ENCODE measurements at regions not wholly inside any gene's neighbourhood (a gene's known extent, or its start where the extent isn't known, plus 50 kb on each side); places are given as distances from the start of the nearest gene placed in this dataset.

- no peaks in the 10 kb centered on the region for H3K4me1 Mint-ChIP-seq
- Histone ChIP-seq H3K9me3 (ENCODE audit: control insufficient read depth, insufficient read depth, low read length) (no peaks in the 10 kb centered on the region), H3K4me3 (ENCODE audit: low read length) (no peak overlapping the region), H3K27ac (ENCODE audit: low read length) (no peak overlapping the region), H3K4me1 (ENCODE audit: control insufficient read depth, insufficient read depth, low read length) (no peaks in the 10 kb centered on the region), H3K27me3 (ENCODE audit: control insufficient read depth, insufficient read depth, low read length) (no peaks in the 10 kb centered on the region), H3K36me3 (ENCODE audit: control insufficient read depth, insufficient read depth, low read length) (no peaks in the 10 kb centered on the region)
- ATAC-seq = no peak
- no CpG with 5 or more reads among the region's 3 CpGs for WGBS (ENCODE audit: insufficient coverage)
- no peak for DNase-seq
- no peaks in the 10 kb centered on the region for H3K27me3 Mint-ChIP-seq (ENCODE audit: low read depth in 2 of 2)
- H3K36me3 Mint-ChIP-seq = no peaks in the 10 kb centered on the region
- TF ChIP-seq CTCF (IDR thresholded peaks at IDR 0.05) = no peak
- H3K27ac Mint-ChIP-seq = no peak overlapping the region
- intact Hi-C loops (cut with micrococcal nuclease) = no loop called here
- H3K9me3 Mint-ChIP-seq = peaks cover 6 to 8% of the 10 kb centered on the region in 2 donors
- H3K4me3 Mint-ChIP-seq = no peak overlapping the region
These were observed 364.4 kb upstream of the CDH9 start for GRCh38 chr5:27402828-27403227.

- H3K27ac ChIP-seq (ENCODE audit: low read length) = no peak overlapping the region
- H3K36me3 ChIP-seq (ENCODE audit: control insufficient read depth, insufficient read depth, low read length) = no peaks in the 10 kb centered on the region
- 92% methylated on average over 8 of the region's 9 CpGs for WGBS (ENCODE audit: insufficient coverage)
- Mint-ChIP-seq H3K4me3 (no peak overlapping the region), H3K27ac (no peak overlapping the region), H3K27me3 (ENCODE audit: low read depth in 2 of 2) (no peaks in the 10 kb centered on the region), H3K36me3 (no peaks in the 10 kb centered on the region), H3K4me1 (no peaks in the 10 kb centered on the region), H3K9me3 (peaks cover 6 to 13% of the 10 kb centered on the region in 2 donors)
- ATAC-seq (no peak), DNase-seq (no peak)
- no peaks in the 10 kb centered on the region for H3K27me3 ChIP-seq (ENCODE audit: control insufficient read depth, insufficient read depth, low read length)
- intact Hi-C loops (cut with micrococcal nuclease) = no loop called here
- no peak overlapping the region for H3K4me3 ChIP-seq (ENCODE audit: low read length)
- TF ChIP-seq CTCF (IDR thresholded peaks at IDR 0.05) = no peak
- no peaks in the 10 kb centered on the region for H3K9me3 ChIP-seq (ENCODE audit: control insufficient read depth, insufficient read depth, low read length)
- H3K4me1 ChIP-seq (ENCODE audit: control insufficient read depth, insufficient read depth, low read length) = no peaks in the 10 kb centered on the region
These were observed 358.6 kb upstream of the CDH9 start for GRCh38 chr5:27396998-27397397.

GRCh38 chr5:27392716-27393115, 354.3 kb upstream of the CDH9 start:
- no peaks in the 10 kb centered on the region for H3K27me3 Mint-ChIP-seq (ENCODE audit: low read depth in 2 of 2)
- Histone ChIP-seq H3K27me3 (ENCODE audit: control insufficient read depth, insufficient read depth, low read length) (no peaks in the 10 kb centered on the region), H3K4me3 (ENCODE audit: low read length) (no peak overlapping the region), H3K27ac (ENCODE audit: low read length) (no peak overlapping the region), H3K4me1 (ENCODE audit: control insufficient read depth, insufficient read depth, low read length) (no peaks in the 10 kb centered on the region), H3K36me3 (ENCODE audit: control insufficient read depth, insufficient read depth, low read length) (no peaks in the 10 kb centered on the region), H3K9me3 (ENCODE audit: control insufficient read depth, insufficient read depth, low read length) (peaks cover 2% of the 10 kb centered on the region)
- H3K36me3 Mint-ChIP-seq = no peaks in the 10 kb centered on the region
- TF ChIP-seq CTCF (IDR thresholded peaks at IDR 0.05) = no peak
- ATAC-seq (no peak), DNase-seq (no peak)
- intact Hi-C loops (cut with micrococcal nuclease) = no loop called here
- no peak overlapping the region for H3K27ac Mint-ChIP-seq
- peaks cover 5 to 10% of the 10 kb centered on the region in 2 donors for H3K9me3 Mint-ChIP-seq
- H3K4me3 Mint-ChIP-seq = no peak overlapping the region
- no peaks in the 10 kb centered on the region for H3K4me1 Mint-ChIP-seq
- whole genome bisulfite sequencing (ENCODE audit: insufficient coverage) = no CpG with 5 or more reads among the region's 1 CpG

GRCh38 chr5:27389696-27390095, 351.3 kb upstream of the CDH9 start:
- Histone ChIP-seq H3K27me3 (ENCODE audit: control insufficient read depth, insufficient read depth, low read length) (no peaks in the 10 kb centered on the region), H3K4me1 (ENCODE audit: control insufficient read depth, insufficient read depth, low read length) (no peaks in the 10 kb centered on the region), H3K4me3 (ENCODE audit: low read length) (no peak overlapping the region), H3K9me3 (ENCODE audit: control insufficient read depth, insufficient read depth, low read length) (peaks cover 2% of the 10 kb centered on the region), H3K27ac (ENCODE audit: low read length) (no peak overlapping the region), H3K36me3 (ENCODE audit: control insufficient read depth, insufficient read depth, low read length) (no peaks in the 10 kb centered on the region)
- Mint-ChIP-seq H3K27me3 (ENCODE audit: low read depth in 2 of 2) (no peaks in the 10 kb centered on the region), H3K27ac (no peak overlapping the region), H3K4me3 (no peak overlapping the region), H3K36me3 (peaks cover 6% of the 10 kb centered on the region), H3K4me1 (no peaks in the 10 kb centered on the region), H3K9me3 (peaks cover 3 to 13% of the 10 kb centered on the region in 2 donors)
- DNase-seq (no peak), ATAC-seq (no peak)
- TF ChIP-seq CTCF (IDR thresholded peaks at IDR 0.05) = no peak
- intact Hi-C loops (cut with micrococcal nuclease) = no loop called here
- WGBS (ENCODE audit: insufficient coverage) = 85% methylated on average over 2 of the region's 2 CpGs
